Endothelial cell of umbilical vein (primary cell): ENCODE measurements at regions not wholly inside any gene's neighbourhood (a gene's known extent, or its start where the extent isn't known, plus 50 kb on each side); places are given as distances from the start of the nearest gene placed in this dataset.

Experiments used
- BruUV-seq: library from RNA; stranded (reverse); fragments of 400-500 nt; replicated peaks from 2 replicates; lab custom pipeline; 2021; lab: Mats Ljungman, UMichigan
- CTCF ChIA-PET: fragments of 300-600, 350-600 bp; sonication (Branson Sonifier 250); formaldehyde crosslinking; loops from one replicate; lab custom pipeline; 2021; ENCODE audit warnings: antibody characterized with exemption, inconsistent platforms; lab: Charles Lee
- POLR2A ChIA-PET: fragments of 300-600, 350-600 bp; sonication (Branson Sonifier 250); formaldehyde crosslinking; loops from one replicate; lab custom pipeline; 2021; ENCODE audit warnings: antibody characterized with exemption, inconsistent platforms; lab: Charles Lee
- DNase-seq: peaks from one replicate; pipeline ENCODE4 v3.0.0-alpha.2; 2011; ENCODE audit warnings: low read depth, low spot score
- FAIRE-seq: peaks from 2 replicates; lab custom pipeline; 2011; peaks lifted over from hg19 to GRCh38; lab: Jason Lieb, UNC
- H2AFZ ChIP-seq: 2 replicates; pipeline ENCODE4 v1.6.0; 2012; ENCODE audit warnings: low read depth, low read length, control low read depth, inconsistent platforms
- H3K27ac ChIP-seq: 2 replicates; pipeline ENCODE4 v1.5.1; 2011; ENCODE audit warnings: low read depth, mild to moderate bottlenecking, control low read depth, low read length, moderate library complexity; ENCODE audit not compliant: insufficient read depth
- H3K27me3 ChIP-seq, 2 experiments: 2 replicates each; pipeline versions ENCODE4 v1.6.0 to v1.6.1; 2011; ENCODE audit warnings: low read length in 2 of 2, mixed read lengths in 1 of 2; ENCODE audit not compliant: control insufficient read depth in 2 of 2, insufficient read depth in 2 of 2
- H3K36me3 ChIP-seq, 2 experiments: 2 replicates in 1 of 2; 3 replicates in 1 of 2; pipeline ENCODE4 v1.5.1; 2011; ENCODE audit warnings: low read length in 2 of 2, mild to moderate bottlenecking in 1 of 2, moderate library complexity in 1 of 2; ENCODE audit not compliant: control insufficient read depth in 2 of 2, insufficient read depth in 2 of 2; ENCODE audit errors: extremely low read depth in 1 of 2
- H3K4me1 ChIP-seq: 3 replicates; pipeline ENCODE4 v1.5.1; 2011; ENCODE audit warnings: mild to moderate bottlenecking, low read length; ENCODE audit not compliant: control insufficient read depth, insufficient read depth; ENCODE audit errors: extremely low read depth
- H3K4me2 ChIP-seq: 2 replicates; pipeline ENCODE4 v1.6.1; 2011; ENCODE audit warnings: low read length, control low read depth, mixed read lengths; ENCODE audit not compliant: insufficient read depth
- H3K4me3 ChIP-seq, 3 experiments: fragments of 200-600 bp in 1 of 3; sonication (generic), shearing (Covaris generic) in 1 of 3; replicated peaks in 1 of 3; 2 replicates each; pipeline ENCODE4 v1.5.1; 2011 to 2016; ENCODE audit warnings: control low read depth in 3 of 3, low read length in 3 of 3, mild to moderate bottlenecking in 2 of 3, inconsistent platforms in 1 of 3, low read depth in 1 of 3, moderate library complexity in 1 of 3; ENCODE audit not compliant: insufficient read depth in 1 of 3
- H3K79me2 ChIP-seq: 2 replicates; pipeline ENCODE4 v1.6.0; 2012; ENCODE audit warnings: low read length, inconsistent platforms; ENCODE audit not compliant: control insufficient read depth, insufficient read depth
- H3K9ac ChIP-seq: replicated peaks from 2 replicates; pipeline ENCODE3; 2011; ENCODE audit warnings: low read length, control low read depth; ENCODE audit not compliant: insufficient read depth; ENCODE audit errors: extremely low read depth
- H3K9me1 ChIP-seq: replicated peaks from 3 replicates; pipeline ENCODE4 v1.6.0; 2011; ENCODE audit warnings: mild to moderate bottlenecking, low read length; ENCODE audit not compliant: control insufficient read depth, insufficient read depth; ENCODE audit errors: extremely low read depth
- H3K9me3 ChIP-seq: replicated peaks from 2 replicates; pipeline ENCODE4 v1.5.1; 2012; ENCODE audit warnings: low read length, inconsistent platforms; ENCODE audit not compliant: control insufficient read depth, insufficient read depth
- H4K20me1 ChIP-seq: replicated peaks from 2 replicates; pipeline ENCODE3; 2011; ENCODE audit warnings: mild to moderate bottlenecking, low read length; ENCODE audit not compliant: control insufficient read depth, insufficient read depth; ENCODE audit errors: extremely low read depth
- CTCF ChIP-seq, 2 donors: IDR thresholded peaks; 1 replicate in 1 of 2; 2 replicates in 1 of 2; pipeline ENCODE4 v1.5.1; 2011; ENCODE audit warnings: low read length in 2 of 2, mild to moderate bottlenecking in 2 of 2, moderate library complexity in 2 of 2, control low read depth in 1 of 2, inconsistent platforms in 1 of 2, low read depth in 1 of 2; ENCODE audit not compliant: insufficient read depth in 1 of 2; ENCODE audit errors: extremely low read depth in 1 of 2
- EZH2 ChIP-seq: IDR thresholded peaks from 2 replicates; pipeline ENCODE4 v1.6.1; 2012; ENCODE audit warnings: borderline replicate concordance, low read depth, mild to moderate bottlenecking, moderate library complexity, low read length, inconsistent platforms; ENCODE audit not compliant: severe bottlenecking
- FOS ChIP-seq: IDR thresholded peaks from 2 replicates; pipeline ENCODE4 v1.6.1; 2011; ENCODE audit warnings: mild to moderate bottlenecking, low read length, moderate library complexity, borderline replicate concordance; ENCODE audit not compliant: insufficient read depth
- GATA2 ChIP-seq: IDR thresholded peaks from 2 replicates; pipeline ENCODE4 v1.7.0; 2011; ENCODE audit warnings: low read depth, mild to moderate bottlenecking, moderate library complexity, mixed read lengths, low read length; ENCODE audit not compliant: insufficient read length, insufficient read depth
- JUN ChIP-seq: IDR thresholded peaks from 2 replicates; pipeline ENCODE4 v1.6.1; 2011; ENCODE audit warnings: borderline replicate concordance, low read depth; ENCODE audit not compliant: insufficient read length, insufficient read depth
- MAX ChIP-seq: IDR thresholded peaks from 2 replicates; pipeline ENCODE4 v1.6.1; 2011; ENCODE audit not compliant: insufficient read depth, insufficient read length
- MYC ChIP-seq: IDR thresholded peaks from one replicate; pipeline ENCODE4 v1.6.1; 2011; ENCODE audit warnings: mild to moderate bottlenecking, low read depth, low read length
- POLR2A ChIP-seq: IDR thresholded peaks from 2 replicates; pipeline ENCODE4 v1.6.1; 2012; ENCODE audit warnings: low read depth, mild to moderate bottlenecking, control low read depth, low read length
- POLR2AphosphoS5 ChIP-seq: IDR thresholded peaks from 2 replicates; pipeline ENCODE4 v1.6.1; 2012; ENCODE audit warnings: low read depth, mild to moderate bottlenecking, control low read depth, low read length, moderate library complexity; ENCODE audit not compliant: insufficient read depth
- dilution Hi-C: fragments of 300-500 bp; cut with MboI; formaldehyde crosslinking; loops from one replicate; pipeline ENCODE4 v1.15.0; 2019; ENCODE audit warnings: low sequenced_read_pairs; ENCODE audit not compliant: extremely low pct_ligation_motif_present
- intact Hi-C: fragments of 100-400 bp; cut with micrococcal nuclease; formaldehyde crosslinking; loops from one replicate; pipeline ENCODE4 v1.10.0; 2022

- H3K9ac ChIP-seq: no peak overlapping the region
- H4K20me1 ChIP-seq: no peaks in the 10 kb centered on the region
- TF ChIP-seq CTCF (IDR thresholded peaks at IDR 0.05; ENCODE audit: extremely low read depth in 1 of 2, insufficient read depth in 1 of 2, low read depth in 1 of 2, low read length in 2 of 2): no peak
- TF ChIP-seq GATA2: no peak
- TF ChIP-seq POLR2AphosphoS5: no peak
- POLR2A ChIA-PET: no interaction called here
- DNase-seq (no peak), FAIRE-seq (no peak)
- no peak overlapping the region for H3K4me3 ChIP-seq
- no peaks in the 10 kb centered on the region for H3K27me3 ChIP-seq
- no peak overlapping the region for H3K27ac ChIP-seq
- CTCF ChIA-PET: no interaction called here
- H3K4me1 ChIP-seq: no peaks in the 10 kb centered on the region
- H3K36me3 ChIP-seq: no peaks in the 10 kb centered on the region
- no TSS peak for BruUV-seq
- intact Hi-C loops (no loop called here), dilution Hi-C loops (no loop called here)
- no peaks in the 10 kb centered on the region for H3K9me1 ChIP-seq
- no peaks in the 10 kb centered on the region for H3K79me2 ChIP-seq
- no peaks in the 10 kb centered on the region for H3K9me3 ChIP-seq
- no peak overlapping the region for H2AFZ ChIP-seq
- H3K4me2 ChIP-seq: no peak overlapping the region
These were observed 619.2 kb upstream of the LRFN5 start for GRCh38 chr14:40987481-40987880.

GRCh38 chr14:40986655-40987054 lies 620.0 kb upstream of the LRFN5 start:
- dilution Hi-C loops: no loop called here
- no peak for TF ChIP-seq JUN
- no peak for TF ChIP-seq POLR2AphosphoS5
- no peak for TF ChIP-seq EZH2
- TF ChIP-seq MAX: no peak
- no peak for TF ChIP-seq MYC
- TF ChIP-seq FOS: no peak
- TF ChIP-seq GATA2: no peak
- TF ChIP-seq POLR2A: no peak

More at GRCh38 chr14:40986655-40987054, 620.0 kb upstream of the LRFN5 start:
- Histone ChIP-seq H2AFZ (no peak overlapping the region), H3K4me2 (no peak overlapping the region), H3K79me2 (no peaks in the 10 kb centered on the region), H4K20me1 (no peaks in the 10 kb centered on the region), H3K27me3 (no peaks in the 10 kb centered on the region), H3K36me3 (no peaks in the 10 kb centered on the region), H3K4me3 (no peak overlapping the region), H3K9ac (no peak overlapping the region), H3K9me3 (no peaks in the 10 kb centered on the region), H3K9me1 (no peaks in the 10 kb centered on the region), H3K27ac (no peak overlapping the region), H3K4me1 (no peaks in the 10 kb centered on the region)
- CTCF ChIA-PET: no interaction called here
- POLR2A ChIA-PET: no interaction called here
- no peak for DNase-seq
- intact Hi-C loops: no loop called here
- no peak for FAIRE-seq
- BruUV-seq: no TSS peak
